ENCODE measurements at regions not wholly inside any gene's neighbourhood (a gene's known extent, or its start where the extent isn't known, plus 50 kb on each side); places are given as distances from the start of the nearest gene placed in this dataset.
"Not testable (repeated sequence)": the region's sequence is repeated elsewhere in the genome, so short reads cannot be mapped to it uniquely, and the experiment has no call there.

- DNase-seq = no peak
These were observed 484.7 kb downstream of the DACH1 start for GRCh38 chr13:71382285-71382684.

GRCh38 chr13:71380191-71380590, 486.8 kb downstream of the DACH1 start:
- DNase-seq = no peak

DNA sequence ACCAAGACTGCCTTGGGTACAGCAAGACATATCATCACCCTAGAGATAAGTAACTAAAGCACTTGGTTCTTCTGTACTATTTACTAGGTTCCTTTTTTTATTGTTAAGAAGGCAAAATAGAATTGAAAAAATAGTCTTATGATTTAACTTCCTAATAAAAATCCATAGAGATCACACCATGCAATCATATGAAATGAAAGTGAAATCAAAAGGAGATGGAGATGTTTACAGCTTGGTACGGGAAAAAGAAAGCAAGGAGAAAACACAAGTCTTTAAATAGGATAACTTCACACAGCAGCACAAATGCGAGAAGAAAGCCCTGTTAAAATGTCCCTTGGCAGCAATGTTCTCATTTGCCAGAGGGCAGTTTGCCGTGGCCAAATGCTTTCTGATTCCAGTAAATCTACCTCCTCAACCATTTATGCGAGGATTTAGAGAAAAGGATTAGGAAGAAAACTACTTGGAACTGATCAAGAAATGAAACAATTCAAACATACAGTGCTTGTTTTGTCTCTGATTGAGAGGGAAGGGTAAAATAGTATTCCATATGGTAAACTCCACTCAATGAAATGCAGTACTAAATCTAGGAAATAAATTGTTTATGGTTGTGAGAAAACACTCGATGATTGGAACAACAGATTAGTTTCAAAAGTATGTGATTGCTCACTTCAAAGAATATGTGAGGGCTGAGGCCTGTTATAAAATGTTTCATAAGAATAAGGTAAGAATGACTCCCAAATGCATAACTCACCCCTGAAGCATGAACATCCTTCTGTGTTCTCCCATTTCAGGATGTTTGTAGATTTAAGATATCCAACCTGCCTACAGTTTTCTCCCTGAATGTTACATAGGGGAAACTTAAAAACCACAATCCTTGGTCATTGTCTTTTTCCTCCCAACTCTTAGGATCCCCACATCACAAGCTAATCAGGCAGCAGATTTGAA, 487.8 kb downstream of the DACH1 start:
- DNase-seq = peak; percentile 3

GRCh38 chr13:71374471-71375049, 492.4 kb downstream of the DACH1 start:
- no peak for DNase-seq

DNA sequence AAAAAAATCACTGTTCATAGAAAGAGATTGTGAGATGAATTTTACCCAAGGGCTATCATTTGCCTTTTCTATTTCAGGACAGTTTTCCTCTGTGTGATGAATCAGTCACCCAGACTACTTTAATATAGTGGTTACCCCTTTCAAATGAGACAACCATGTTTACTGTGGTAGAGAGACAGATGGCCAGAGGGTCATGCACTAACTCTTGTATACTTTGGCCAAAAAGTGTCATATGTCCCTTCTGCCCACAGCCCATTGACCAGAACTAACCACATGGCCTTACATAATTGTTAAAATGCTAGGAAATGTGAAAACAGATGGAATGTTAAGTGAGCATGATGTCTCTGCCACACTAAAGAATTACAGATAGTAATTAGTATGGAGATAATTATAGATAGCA, 498.7 kb downstream of the DACH1 start:
- DNase-seq = no peak

DNA sequence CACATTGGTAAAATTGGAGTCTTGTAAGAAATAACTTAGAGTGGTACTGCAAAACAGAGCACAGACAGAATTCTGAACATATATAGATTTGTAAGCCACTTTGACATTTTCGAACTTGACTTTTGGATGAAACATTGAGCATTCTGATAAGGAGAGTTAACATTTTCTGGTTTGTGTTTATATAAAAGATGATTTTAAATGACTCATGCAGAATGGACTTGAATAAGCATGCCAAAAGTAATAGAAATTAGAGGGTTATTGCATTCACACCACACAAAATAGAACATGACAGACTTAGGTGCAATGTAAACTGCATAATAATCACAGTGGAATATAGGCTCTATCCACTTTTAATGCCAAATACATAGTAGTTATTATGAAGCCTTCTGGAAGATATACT, 507.0 kb downstream of the DACH1 start:
- no peak for DNase-seq

GRCh38 chr13:71359641-71360040, 507.4 kb downstream of the DACH1 start:
- no peak for DNase-seq

DNA sequence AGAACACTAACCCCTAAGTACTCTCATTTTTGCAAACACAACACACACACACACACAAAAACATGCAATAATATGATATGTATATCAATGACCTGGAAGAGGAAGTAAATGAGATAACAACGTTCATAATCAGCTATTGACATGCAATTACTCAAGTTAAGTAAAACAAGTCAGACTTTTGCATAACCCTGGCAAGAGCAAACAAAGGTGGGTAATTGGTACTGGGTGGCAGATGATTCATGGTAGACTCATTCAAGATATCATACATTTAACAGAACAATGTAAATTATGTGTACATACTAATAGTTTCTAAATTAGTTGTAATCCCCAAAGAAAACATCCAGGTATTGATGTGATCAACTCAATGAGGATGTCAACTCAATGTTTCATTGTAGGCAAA, 508.8 kb downstream of the DACH1 start:
- no peak for DNase-seq

DNA sequence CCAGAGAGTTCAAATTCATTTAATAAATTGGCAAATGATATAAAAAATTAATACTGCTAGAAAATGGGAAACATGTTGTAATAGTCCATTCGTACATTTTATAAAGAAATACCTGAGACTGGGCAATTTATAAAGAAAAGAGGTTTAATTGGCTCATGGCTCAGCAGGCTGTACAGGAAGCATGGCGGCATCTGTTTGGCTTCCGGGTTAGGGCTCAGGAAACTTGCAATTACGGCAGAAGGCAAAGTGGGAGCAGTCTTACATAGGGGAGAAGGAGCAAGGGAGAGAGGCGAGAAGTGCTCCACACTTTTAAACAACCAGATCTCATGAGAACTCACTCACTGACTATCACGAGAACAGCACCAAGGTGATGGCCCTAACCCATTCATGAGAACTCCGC, 512.0 kb downstream of the DACH1 start:
- DNase-seq = no peak

DNA sequence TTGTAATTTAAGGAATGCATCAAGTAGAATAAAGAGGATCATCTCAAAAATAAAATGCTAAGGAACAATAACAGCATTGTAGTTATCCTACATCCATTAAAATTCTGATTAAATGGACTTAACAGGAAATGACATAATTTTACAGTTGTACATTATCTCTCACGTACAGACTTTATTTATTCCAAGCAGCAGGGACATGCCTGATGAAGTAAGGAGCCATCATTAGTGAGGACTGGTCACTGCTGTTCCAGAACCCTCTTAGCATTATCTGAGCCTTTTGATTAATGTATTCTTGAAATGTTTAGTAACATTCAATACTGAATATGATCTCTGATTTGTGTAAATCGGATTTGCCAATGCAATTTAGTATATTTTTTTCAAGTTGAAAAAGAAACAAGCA, 516.1 kb downstream of the DACH1 start:
- DNase-seq = no peak

DNA sequence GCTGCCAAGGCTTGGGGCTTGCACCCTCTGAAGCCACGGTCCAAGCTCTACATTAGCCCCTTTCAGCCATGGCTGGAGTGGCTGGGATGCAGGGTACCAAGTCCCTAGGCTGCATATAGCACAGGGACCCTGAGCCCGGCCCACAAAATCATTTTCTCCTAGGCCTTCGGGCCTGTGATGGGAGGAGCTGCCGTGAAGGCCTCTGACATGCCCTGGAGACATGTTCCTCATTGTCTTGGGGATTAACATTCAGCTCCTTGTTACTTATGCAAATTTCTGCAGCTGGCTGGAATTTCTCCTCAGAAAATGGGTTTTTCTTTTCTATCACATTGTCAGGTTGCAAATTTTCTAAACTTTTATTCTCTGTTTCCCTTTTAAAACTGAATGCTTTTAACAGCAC, 521.1 kb downstream of the DACH1 start:
- DNase-seq = not testable (repeated sequence)

- DNase-seq = no peak
These were observed 527.3 kb downstream of the DACH1 start for GRCh38 chr13:71339736-71340135.

- DNase-seq = no peak
These were observed 528.0 kb downstream of the DACH1 start for GRCh38 chr13:71339005-71339404.

GRCh38 chr13:71338070-71338469, 528.9 kb downstream of the DACH1 start:
- no peak for DNase-seq

- no peak for DNase-seq
These were observed 539.7 kb downstream of the DACH1 start for GRCh38 chr13:71327266-71327665.

- DNase-seq = no peak
These were observed 541.4 kb downstream of the DACH1 start for GRCh38 chr13:71325556-71325955.

DNA sequence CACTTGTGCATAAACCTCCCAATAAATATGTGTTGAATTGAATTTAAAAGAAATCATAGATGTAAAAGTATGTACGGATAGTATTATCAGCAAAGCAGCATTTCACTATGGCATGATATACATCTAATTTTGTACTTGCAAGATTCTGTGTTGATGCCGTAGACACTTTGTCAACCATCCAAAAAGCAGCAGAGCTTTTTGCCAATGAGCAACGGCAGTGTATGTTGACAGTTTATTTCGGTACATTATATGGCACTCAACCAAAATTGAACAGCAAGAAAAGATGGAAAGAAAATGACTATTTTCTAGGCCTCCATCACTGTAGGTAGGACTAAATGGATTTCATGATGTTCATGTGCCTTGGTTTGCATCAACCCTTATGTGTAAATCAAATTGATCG, 543.7 kb downstream of the DACH1 start:
- DNase-seq = no peak

- DNase-seq = no peak
These were observed 546.6 kb downstream of the DACH1 start for GRCh38 chr13:71320452-71320851.

- no peak for DNase-seq
These were observed 550.1 kb downstream of the DACH1 start for GRCh38 chr13:71316792-71317363.

DNA sequence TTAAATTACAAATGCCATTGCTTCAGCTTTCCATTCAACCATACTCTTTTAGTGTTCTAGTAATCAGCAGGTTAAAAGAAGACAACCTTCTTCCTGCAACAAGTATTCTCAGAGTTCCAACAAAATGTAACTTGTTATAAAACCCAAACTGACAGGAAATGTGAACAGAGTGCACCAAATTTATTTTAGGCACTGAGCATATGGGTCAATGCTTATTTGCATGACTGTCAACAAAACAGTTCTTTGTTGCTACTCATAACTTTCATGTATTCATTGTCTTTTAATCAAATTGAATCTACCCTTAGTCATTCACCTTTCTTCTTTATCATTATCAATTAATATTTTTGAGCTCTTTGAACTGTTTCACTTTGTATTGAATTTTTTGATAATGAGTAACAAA, 554.1 kb downstream of the DACH1 start:
- no peak for DNase-seq

- DNase-seq = no peak
These were observed 557.1 kb downstream of the DACH1 start for GRCh38 chr13:71309905-71310304.

DNA sequence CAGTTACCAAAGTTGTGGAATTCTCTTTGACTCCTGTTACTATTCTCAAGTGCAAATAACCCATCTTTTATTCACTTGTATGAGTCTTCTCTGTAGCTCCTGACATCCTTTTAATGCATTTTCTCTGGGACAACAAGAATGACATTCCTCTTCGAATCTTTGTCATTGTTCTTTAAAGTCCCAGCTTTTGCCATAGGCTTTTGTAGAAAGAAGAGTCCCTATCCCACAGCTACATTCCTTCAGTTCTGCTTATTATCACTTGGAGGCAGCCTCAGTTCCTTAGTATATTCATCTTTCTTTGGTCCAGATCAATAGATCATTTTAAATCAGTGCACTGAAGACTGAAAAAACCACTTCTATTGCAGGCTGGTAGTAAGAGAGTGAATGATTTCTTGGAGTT, 560.2 kb downstream of the DACH1 start:
- DNase-seq = no peak

- no peak for DNase-seq
These were observed 562.1 kb downstream of the DACH1 start for GRCh38 chr13:71304861-71305260.

- DNase-seq = no peak
These were observed 563.9 kb downstream of the DACH1 start for GRCh38 chr13:71303144-71303543.

Measured in HCEC 1CT (cell line).